ENCODE measurements at regions not wholly inside any gene's neighbourhood (a gene's known extent, or its start where the extent isn't known, plus 50 kb on each side); places are given as distances from the start of the nearest gene placed in this dataset.

DNA sequence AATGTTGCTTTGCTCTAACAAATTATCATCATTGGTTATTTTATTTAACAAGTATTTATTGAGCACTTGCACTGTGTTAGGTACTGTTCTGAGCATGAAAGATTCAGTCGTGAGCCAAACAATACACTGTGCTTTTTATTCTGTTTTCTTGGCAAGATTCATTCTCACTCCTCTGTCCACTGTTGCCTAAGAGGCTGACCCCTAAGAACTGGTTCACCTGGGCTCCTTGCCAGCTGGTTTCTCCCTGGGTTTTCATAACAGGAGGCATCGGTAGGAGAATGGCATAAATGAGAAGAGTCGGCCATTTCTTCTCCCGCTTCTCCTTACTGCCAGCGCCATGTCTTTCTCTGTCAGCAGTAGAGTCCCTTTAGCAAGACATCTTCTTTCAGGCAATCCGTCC, 243.7 kb upstream of the DIAPH2 start:
- no peak for ATAC-seq
- Histone ChIP-seq H3K9me3 (no peaks in the 10 kb centered on the region), H3K27ac (no peak overlapping the region), H3K27me3 (ENCODE audit: insufficient read depth in 3 of 3, low read length in 2 of 3) (peaks cover 0 to 28% (median 0%) of the 10 kb centered on the region in 3 donors), H3K36me3 (ENCODE audit: insufficient read depth in 1 of 2, low read depth in 1 of 2) (no peaks in the 10 kb centered on the region), H3K4me3 (no peak overlapping the region), H3K4me1 (no peaks in the 10 kb centered on the region)
- intact Hi-C loops (cut with DNase I), result no loop called here
- no peak for TF ChIP-seq CTCF (IDR thresholded peaks at IDR 0.05)
- 69 to 76% (median 71%) methylated on average over 6 of the region's 6 CpGs for WGBS, 3 donors
- DNase-seq, result no peak

GRCh38 chrX:96445531-96446065, 239.0 kb upstream of the DIAPH2 start:
- DNase-seq (no peak), ATAC-seq (no peak)
- intact Hi-C loops (cut with DNase I), result no loop called here
- Histone ChIP-seq H3K27ac (no peak overlapping the region), H3K4me3 (no peak overlapping the region), H3K4me1 (no peaks in the 10 kb centered on the region), H3K36me3 (ENCODE audit: insufficient read depth in 1 of 2, low read depth in 1 of 2) (no peaks in the 10 kb centered on the region), H3K27me3 (ENCODE audit: insufficient read depth in 3 of 3, low read length in 2 of 3) (peaks cover 0 to 27% (median 0%) of the 10 kb centered on the region in 3 donors), H3K9me3 (no peaks in the 10 kb centered on the region)
- TF ChIP-seq CTCF (IDR thresholded peaks at IDR 0.05), result no peak
- WGBS, 3 donors, result 59 to 68% (median 64%) methylated on average over 9 of the region's 9 CpGs

- Histone ChIP-seq H3K36me3 (ENCODE audit: insufficient read depth in 1 of 2, low read depth in 1 of 2) (no peaks in the 10 kb centered on the region), H3K27me3 (ENCODE audit: insufficient read depth in 3 of 3, low read length in 2 of 3) (peaks cover 0 to 18% (median 0%) of the 10 kb centered on the region in 3 donors), H3K4me3 (no peak overlapping the region), H3K9me3 (no peaks in the 10 kb centered on the region), H3K4me1 (no peaks in the 10 kb centered on the region), H3K27ac (no peak overlapping the region)
- ATAC-seq, result no peak
- no peak for TF ChIP-seq CTCF (IDR thresholded peaks at IDR 0.05)
- no peak for DNase-seq
- 76 to 77% (median 76%) methylated on average over 3 of the region's 3 CpGs for WGBS, 3 donors
- intact Hi-C loops (cut with DNase I), result no loop called here
Measured at GRCh38 chrX:96446524-96446923, 238.1 kb upstream of the DIAPH2 start.

GRCh38 chrX:96447161-96447560, 237.5 kb upstream of the DIAPH2 start:
- intact Hi-C loops (cut with DNase I), result no loop called here
- Histone ChIP-seq H3K4me1 (no peaks in the 10 kb centered on the region), H3K4me3 (no peak overlapping the region), H3K9me3 (no peaks in the 10 kb centered on the region), H3K36me3 (ENCODE audit: insufficient read depth in 1 of 2, low read depth in 1 of 2) (no peaks in the 10 kb centered on the region), H3K27me3 (ENCODE audit: insufficient read depth in 3 of 3, low read length in 2 of 3) (peaks cover 0 to 18% (median 0%) of the 10 kb centered on the region in 3 donors), H3K27ac (no peak overlapping the region)
- ATAC-seq (no peak), DNase-seq (no peak)
- TF ChIP-seq CTCF (IDR thresholded peaks at IDR 0.05), result no peak
- WGBS, 3 donors, result 35 to 47% (median 40%) methylated on average over 1 of the region's 1 CpG

DNA sequence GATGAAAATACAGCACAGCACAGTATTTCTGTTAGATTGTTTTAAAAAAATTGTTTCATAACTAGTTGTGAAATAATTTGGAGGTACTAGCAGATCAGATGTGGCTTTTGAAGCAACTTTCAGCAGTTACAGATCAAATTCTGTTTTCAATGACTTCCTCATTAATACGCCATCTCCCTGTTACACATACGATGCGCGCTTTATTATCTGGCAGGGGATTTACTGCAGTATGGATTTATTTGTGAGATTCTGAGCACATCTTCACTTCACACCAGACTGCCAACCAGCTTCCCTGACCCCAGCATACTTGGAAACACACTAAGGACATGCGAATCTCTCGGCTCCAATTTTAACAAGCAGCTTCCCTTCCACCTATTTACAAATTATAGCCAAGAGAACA, 235.5 kb upstream of the DIAPH2 start:
- no peak overlapping the region for H3K4me3 ChIP-seq
- no peak for DNase-seq
- no peak for ATAC-seq
- no peaks in the 10 kb centered on the region for H3K9me3 ChIP-seq
- no peak for TF ChIP-seq CTCF (IDR thresholded peaks at IDR 0.05)
- WGBS, 3 donors, result 44 to 65% (median 50%) methylated on average over 6 of the region's 6 CpGs
- H3K4me1 ChIP-seq, result no peaks in the 10 kb centered on the region
- H3K36me3 ChIP-seq (ENCODE audit: insufficient read depth in 1 of 2, low read depth in 1 of 2), result no peaks in the 10 kb centered on the region
- no peak overlapping the region for H3K27ac ChIP-seq
- intact Hi-C loops (cut with DNase I), result no loop called here
- H3K27me3 ChIP-seq (ENCODE audit: insufficient read depth in 3 of 3, low read length in 2 of 3), result peaks cover 0 to 8% (median 0%) of the 10 kb centered on the region in 3 donors

Data from psoas muscle (tissue), 7 donors.